ENCODE measurements at regions not wholly inside any gene's neighbourhood (a gene's known extent, or its start where the extent isn't known, plus 50 kb on each side); places are given as distances from the start of the nearest gene placed in this dataset.
A peak's percentile ranks its signal among the peaks of the same experiment; 100 is the strongest.

DNA sequence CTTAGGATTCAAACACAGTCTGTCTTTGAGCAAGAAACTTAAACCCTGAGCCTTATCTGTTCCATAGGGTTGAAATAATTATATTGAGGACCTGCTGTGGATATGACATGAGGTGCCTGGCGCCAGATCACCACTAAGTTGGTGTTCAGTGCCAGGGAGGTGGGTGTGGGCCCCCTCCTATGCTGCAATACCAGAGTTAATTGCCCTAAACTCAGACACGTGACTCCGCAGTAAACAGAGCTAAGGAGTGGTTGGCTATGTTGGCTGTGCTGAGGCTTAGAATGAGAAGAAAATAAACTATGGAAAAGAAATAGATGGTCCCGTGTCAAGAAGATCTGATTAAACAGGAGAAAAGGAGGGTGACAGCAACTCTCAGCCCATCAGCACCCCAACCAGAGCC lies 419.4 kb upstream of the JARID2 start:
- DNase-seq (ENCODE audit: low read depth in 1 of 2, low spot score in 1 of 2): no peak

DNA sequence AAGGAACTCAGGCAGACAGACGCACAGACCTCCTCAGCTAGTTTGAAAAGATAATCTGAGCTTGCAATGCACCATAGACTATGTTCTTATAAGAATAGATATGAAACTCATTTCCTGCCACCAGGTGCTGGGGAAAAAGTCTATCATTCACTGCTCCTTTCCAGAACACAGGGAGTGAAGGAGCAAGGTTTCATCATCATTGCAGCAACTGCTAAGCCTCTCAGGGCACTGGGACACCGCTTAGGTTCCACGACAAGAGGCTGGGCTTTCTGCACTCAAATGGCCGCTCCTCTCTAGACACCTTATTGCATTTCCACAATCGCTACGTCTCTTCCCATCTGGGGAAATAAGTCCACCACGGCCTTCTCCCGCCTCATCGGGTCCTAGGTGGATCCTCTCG lies 418.5 kb upstream of the JARID2 start:
- no peak for DNase-seq (ENCODE audit: low read depth in 1 of 2, low spot score in 1 of 2)

DNA sequence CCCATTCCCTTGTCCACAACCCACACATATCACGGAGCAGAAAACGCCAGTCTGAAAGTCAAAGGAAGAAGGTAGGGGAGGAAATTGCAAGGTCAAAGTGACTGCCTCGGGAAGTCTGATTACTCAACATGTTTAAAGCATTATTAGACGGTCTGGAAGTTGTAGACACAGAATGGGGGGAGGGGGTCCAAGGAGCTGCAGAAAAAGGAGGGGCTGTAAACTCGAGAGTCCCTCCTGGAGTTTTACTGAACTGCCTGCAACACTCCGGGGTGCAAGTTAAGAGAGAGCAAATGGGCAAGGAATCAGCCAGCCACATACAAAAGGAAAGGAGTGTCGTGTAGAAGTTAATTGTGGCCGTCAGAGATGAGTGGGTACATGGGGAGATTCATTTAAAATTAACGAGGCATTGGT lies 417.7 kb upstream of the JARID2 start:
- no peak for DNase-seq (ENCODE audit: low read depth in 1 of 2, low spot score in 1 of 2)

DNA sequence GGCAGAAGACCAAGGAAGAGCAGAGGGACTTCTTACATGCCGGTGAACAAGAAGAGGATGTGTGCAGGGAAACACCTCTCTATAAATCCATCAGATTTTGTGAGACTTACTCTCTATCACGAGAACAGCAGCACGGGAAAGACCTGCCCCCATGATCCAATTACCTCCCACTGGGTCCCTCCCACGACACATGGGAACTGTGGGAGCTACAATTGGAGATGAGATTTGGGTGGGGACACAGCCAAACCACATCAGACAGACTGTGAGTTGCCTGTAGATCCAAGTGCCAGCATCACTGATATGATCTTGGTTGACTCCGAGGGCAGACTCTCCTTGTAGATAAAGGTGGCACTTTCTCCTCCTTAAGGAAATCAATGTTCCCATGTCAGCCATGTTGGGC lies 414.8 kb upstream of the JARID2 start:
- DNase-seq (ENCODE audit: low read depth in 1 of 2, low spot score in 1 of 2): no peak

DNA sequence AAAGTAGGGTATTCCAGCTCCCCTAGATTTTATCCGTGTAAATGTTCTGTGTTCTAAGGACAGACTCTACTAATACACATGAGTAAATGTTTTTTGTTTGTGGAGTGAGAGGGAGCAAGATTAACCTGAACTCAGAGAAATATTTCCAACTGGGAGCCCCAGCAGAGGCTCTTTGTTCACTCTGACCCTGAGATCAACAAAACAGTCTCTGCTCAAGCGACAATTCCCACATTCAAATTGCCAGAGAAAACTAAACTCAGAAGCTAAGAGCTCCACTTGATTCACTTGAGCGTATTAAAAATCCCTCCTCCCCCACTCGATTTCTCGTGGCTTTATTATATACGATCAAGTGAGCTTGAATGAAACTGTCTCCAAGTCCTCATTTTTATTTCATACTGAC lies 413.9 kb upstream of the JARID2 start:
- DNase-seq (ENCODE audit: low read depth in 1 of 2, low spot score in 1 of 2): no peak

DNA sequence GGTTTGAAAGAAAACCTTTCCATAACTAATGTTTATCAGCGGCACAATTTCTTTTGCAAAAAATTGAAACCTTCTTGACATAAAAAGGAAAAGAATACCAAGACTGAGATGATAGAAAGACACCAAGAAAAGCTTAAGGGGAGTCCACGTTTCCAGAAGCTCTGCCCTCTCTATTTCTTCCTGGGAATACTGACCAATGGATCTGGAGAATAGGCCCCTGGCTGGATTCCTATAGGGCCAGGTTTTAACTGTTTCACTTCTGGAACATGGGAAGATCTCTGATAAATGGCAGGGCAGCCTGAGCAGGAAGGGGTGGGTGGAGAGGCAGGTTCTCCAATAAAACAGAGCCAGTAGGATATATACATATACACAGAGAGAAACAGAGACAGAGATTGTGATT lies 413.4 kb upstream of the JARID2 start:
- DNase-seq (ENCODE audit: low read depth in 1 of 2, low spot score in 1 of 2): no peak

DNA sequence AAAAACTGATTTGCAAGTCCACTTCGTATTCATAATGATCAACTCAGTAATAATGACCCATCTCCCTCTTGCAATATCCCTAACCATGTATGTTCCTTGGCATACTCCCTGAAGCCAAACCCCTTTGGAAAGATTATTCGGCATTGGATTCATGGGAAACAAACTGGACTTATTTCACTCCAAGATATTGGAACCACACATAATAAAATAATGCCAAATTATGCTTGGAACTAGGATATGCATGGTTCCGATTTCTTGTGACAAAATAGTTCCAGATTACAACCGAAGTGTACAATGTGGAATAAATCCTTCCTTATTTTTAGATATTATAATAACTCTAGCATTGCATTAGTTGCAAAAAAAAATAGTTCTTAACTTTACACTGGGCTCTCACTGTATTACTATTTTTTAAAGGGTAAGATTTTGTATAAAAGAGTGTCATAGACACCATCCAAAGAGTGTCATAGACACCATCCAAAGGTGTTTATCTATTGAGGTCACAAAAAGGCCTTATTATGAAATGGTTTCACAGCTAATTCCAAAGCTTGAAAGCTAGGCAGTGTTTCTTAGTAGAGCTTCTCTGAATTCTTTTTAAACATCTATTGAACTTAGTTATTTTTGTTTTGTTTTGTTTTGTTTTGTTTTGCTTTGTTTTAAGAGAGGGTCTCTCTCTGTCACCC lies 410.9 kb upstream of the JARID2 start:
- no peak for DNase-seq (ENCODE audit: low read depth in 1 of 2, low spot score in 1 of 2)

DNA sequence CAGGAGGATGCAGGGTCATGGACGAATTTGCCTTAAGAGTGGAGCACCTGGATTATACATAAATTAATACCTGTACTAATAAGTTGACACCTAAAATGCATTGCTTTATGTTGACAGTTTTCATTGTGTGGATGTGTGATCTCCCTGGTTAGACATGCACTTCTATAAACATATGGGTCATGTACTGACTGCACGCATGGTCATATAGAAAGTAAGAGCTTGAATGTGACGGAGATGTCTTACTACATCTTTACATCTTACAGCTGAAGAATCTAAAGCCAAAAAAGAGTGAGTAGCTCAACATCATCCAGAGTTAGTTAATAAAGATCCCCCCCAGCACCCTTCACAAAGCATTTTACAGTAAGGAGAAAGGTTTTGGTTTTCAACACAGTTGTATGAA lies 408.4 kb upstream of the JARID2 start:
- no peak for DNase-seq (ENCODE audit: low read depth in 1 of 2, low spot score in 1 of 2)

DNA sequence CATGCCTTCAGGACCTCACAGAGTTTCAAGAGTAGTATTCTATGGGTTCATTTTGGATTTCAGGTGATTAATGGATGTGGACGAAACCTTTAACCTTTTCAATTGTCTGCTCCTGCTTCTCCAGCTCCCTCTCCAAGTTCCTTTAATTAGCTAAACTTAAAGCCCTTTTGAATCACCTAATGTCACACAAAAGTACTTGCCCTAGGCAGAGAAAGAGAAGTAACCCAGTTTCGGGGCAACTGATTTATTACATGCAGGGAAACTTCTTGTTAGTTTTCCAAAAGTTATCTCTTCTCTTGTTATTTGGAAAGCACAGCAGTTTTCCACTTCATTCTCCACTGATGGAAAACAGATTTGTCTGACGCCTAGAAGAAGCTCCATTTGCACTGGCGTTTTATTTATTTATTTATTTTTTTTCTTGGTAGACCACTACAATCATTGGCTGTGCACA lies 407.7 kb upstream of the JARID2 start:
- DNase-seq (ENCODE audit: low read depth in 1 of 2, low spot score in 1 of 2): no peak

DNA sequence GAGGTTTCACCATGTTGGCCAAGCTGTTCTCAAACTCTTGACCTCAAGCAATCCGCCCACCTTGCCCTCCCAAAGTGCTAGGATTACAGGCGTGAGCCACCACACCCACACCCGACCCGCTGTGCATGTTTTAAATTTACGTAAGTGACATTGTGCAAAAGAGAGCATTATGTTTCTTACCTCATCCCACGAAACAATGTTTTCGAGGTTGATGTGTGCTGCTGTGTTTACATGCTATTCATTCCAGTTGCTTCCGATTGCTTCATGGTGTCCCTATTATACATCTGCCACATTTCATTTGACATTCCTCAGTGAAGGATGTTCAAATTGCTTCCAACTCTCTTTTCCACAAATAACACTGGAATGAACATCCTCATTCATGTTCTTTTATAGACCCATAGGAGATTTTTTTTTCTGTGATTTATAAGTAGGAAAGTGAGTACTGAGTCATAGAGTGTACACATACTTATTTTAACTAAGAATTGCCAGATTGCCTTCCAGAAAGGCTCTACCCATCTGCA lies 403.9 kb upstream of the JARID2 start:
- no peak for DNase-seq (ENCODE audit: low read depth in 1 of 2, low spot score in 1 of 2)

DNA sequence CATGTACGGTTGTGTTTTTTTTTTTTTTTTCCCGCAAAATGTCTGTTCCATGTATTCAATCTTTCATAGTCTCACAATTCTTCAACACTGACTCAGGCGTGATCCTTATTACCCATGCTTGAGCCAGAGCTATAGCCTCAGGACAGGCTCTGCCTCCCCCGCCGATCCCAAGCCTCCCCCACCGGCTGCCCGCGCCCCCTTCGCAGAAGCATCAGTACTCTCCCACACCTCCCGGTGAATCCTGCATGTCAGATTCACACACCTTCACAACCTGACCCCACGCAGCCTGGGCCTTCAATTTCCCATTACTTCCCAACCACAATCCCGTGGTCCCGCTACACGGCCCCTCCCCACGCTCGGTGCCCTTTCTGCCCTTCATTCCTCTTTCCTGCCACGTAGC lies 401.5 kb upstream of the JARID2 start:
- DNase-seq (ENCODE audit: low read depth in 1 of 2, low spot score in 1 of 2): no peak

DNA sequence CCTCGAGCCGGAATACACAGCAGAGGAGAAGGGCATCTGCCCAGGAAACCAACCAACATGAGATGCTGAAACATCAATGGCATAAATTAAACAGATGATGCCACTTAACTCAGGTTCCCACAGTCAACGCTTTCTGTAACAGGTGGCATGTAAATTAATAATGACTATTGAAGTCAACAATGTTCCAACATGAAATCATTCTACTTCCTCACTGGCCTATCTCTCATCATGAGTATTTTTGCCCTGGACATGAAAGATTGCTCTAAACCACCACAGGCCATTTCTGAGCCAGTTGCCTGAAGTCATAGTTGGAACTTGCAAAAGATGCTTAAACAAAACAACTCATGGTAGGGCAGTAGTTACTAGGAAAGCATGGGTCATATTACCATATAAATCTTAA lies 397.9 kb upstream of the JARID2 start:
- DNase-seq (ENCODE audit: low read depth in 1 of 2, low spot score in 1 of 2): no peak

DNA sequence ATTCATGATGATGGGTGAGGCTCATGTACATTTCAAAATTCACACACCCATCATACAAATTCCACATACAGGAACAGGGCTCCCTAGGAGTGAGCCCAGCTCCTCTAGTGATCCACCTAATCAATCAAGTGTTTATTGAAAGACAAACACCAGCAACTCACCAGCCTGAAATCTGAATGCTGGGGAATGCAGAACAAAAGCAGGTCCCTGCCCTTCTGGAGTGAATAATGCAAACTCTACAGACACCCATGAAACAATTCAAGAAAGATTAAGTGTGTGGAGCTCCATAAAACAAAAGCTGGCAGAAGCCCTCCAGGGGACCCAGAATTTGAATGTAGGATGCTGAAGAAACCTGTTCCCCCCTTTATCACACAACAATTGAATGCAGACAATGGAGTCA lies 396.7 kb upstream of the JARID2 start:
- DNase-seq (ENCODE audit: low read depth in 1 of 2, low spot score in 1 of 2): no peak

DNA sequence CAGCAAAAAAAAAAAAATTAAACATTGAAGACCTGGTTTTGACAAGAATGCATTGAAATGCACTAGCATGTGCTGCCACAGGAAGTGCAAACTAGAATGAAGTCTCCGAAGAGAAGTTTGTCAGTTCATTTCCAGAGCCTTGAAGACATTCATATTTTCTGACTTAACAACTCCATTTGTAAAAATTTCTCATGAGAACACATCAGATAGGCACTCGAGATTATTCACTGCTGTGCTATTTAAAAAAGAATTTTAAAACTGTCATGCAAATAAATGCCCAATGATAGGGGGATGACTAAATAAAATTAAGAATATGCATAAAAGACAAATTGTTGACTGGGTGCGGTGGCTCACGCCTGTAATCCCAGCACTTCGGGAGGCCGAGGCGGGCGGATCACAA lies 394.6 kb upstream of the JARID2 start:
- no peak for DNase-seq (ENCODE audit: low read depth in 1 of 2, low spot score in 1 of 2)

DNA sequence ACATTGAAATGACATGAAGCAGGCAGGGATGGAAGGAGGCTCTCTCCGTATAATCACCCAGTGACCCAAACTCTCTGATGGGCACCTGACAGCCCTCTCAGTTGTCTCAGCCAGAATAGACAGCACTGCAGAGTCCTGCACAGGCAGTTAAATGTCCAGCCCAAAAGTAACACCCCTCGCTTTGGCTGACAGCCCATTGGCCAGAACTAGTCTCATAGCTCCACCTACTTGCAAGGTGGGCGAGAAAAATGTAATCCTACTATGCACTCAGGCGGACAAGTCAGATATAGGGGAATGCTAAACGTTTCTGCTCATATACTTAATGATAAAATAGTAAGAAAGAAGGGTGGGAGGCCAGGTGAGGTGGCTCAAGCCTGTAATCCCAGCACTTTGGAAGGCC lies 393.5 kb upstream of the JARID2 start:
- DNase-seq (ENCODE audit: low read depth in 1 of 2, low spot score in 1 of 2): no peak

DNA sequence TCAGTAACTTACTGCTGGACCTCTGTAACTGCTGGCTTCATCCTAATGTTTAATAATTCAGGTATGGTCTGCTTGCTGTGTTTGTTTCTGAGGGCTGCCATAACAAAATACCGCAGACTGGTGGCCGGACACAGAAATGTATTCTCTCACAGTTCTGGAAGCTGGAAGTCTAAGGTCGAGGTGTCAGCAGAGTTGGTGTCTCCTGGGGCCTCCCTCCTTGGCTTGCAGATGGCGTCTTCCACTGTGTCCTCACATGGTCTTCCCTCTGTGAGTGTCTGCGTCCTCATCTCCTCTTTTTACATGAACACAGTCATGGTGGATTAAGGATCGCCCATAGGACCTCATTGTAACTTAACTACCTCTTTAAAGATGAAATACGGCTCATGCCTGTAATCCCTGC lies 389.7 kb upstream of the JARID2 start:
- DNase-seq (ENCODE audit: low read depth in 1 of 2, low spot score in 1 of 2): no peak

DNA sequence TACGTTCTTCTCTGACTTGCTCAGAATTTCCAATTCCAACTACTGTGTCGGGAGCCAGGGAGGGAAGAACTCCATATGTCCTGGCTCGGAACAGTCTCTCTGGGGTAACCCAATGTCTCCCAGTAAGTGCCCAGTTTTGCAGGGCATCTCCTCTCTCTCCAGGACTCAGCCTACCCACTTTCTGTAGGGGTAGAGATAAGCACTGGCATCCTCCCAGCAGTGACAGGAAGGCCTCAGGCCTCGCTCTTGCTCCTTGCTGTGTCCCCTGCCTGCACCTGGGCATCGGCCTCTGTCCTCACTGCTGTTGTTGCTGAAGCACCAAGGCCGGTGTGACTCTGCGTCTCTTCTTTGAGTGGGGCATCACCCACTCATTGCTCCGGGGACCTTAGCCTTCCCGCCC lies 388.9 kb upstream of the JARID2 start:
- DNase-seq (ENCODE audit: low read depth in 1 of 2, low spot score in 1 of 2): no peak

DNA sequence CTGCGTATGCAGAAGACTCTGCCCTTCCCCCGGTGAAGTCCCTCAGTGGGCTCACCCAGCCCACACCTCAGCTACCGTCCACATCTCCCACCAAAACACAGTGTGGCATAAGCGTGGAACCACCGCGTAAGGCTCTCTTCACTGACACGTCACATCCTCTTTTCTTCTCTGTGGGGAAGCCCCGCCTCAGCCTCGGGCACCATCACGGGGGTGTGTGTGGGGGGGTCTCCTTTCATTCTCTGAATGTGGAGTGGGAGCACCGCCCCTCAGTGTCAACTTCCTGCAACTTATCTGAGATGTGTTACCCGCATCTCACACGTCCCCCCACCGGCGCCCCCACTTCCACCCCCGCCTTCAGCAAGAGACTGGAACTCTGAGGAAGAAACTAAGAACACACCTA lies 388.4 kb upstream of the JARID2 start:
- peak; percentile 17 to 44 for DNase-seq (ENCODE audit: low read depth in 1 of 2, low spot score in 1 of 2)

DNA sequence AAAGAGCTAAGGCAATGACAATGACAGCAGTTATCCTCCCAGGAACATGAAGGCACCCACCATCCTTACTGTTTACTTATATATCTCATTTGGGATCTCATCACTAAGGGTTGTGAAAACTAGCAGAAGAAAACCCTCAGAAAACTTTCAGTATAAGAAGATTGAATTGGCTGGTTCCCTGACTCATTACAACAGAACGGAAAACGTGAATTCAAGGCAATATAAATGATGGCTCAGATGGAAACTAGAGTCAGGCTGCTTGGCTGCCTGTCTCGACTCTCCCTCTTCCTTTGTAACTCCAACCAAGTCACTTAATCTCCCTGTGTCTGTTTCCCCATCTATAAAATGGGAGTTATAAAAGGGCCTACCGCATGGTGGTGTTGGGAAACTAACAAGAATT lies 387.1 kb upstream of the JARID2 start:
- DNase-seq (ENCODE audit: low read depth in 1 of 2, low spot score in 1 of 2): no peak

DNA sequence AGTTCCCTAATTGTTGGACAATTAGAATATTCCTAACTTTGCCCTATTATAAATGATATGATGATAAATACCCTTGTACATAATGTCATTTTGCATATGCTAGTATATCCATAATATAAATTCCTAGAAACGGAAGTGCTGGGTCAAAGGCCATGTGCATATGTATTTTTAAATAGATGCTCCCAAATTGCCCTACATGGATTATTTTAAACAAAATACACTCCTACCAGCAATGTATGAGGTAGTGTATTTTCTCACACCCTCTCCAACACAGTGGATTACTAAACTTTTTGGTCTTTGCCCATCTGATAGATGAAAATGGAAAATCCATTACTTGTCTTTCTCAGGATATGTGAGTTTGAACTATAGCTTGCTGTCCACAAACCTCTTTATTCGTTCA lies 385.1 kb upstream of the JARID2 start:
- no peak for DNase-seq (ENCODE audit: low read depth in 1 of 2, low spot score in 1 of 2)

DNA sequence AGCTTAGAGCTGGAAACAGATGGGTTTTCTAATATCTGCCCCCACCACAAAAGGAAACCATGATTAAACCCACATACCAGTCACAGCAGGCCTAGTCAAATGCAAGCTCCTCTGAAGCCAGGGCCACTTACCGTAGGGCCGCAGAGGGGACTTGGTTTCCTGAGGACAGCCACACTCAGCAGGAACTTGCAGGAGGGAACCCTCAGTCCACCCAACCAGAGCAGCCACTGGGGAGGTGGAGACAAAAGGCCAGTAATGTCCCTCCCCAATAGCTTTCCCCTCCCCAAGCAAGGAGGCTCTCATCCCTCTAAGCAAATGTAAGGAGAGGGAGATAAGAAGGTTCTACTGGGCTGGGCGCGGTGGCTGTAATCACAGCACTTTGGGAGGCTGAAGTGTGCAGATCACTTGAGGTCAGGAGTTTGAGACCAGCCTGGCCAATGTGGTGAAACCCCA lies 384.4 kb upstream of the JARID2 start:
- no peak for DNase-seq (ENCODE audit: low read depth in 1 of 2, low spot score in 1 of 2)

DNA sequence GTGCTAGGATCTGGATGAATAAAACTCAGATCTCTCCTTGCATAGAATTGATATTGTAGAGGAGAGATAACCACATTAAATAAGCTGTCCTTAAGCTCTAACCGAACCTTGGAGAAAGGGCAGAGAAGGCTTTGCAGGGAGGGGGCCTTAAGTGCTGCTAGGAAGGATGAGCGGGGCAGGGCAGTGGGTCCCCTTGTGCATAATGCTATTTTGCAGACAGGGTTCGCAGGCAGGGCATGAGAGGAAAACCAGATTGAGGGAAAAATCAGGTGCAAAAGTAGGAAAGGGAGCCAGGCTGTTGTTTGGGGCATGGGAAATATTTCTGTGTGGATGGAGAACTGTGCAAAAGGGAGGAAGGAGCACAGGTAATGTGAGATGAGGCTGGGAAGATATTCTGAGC lies 383.0 kb upstream of the JARID2 start:
- no peak for DNase-seq (ENCODE audit: low read depth in 1 of 2, low spot score in 1 of 2)
